ENCODE measurements at regions not wholly inside any gene's neighbourhood (a gene's known extent, or its start where the extent isn't known, plus 50 kb on each side); places are given as distances from the start of the nearest gene placed in this dataset.
"Not testable (repeated sequence)": the region's sequence is repeated elsewhere in the genome, so short reads cannot be mapped to it uniquely, and the experiment has no call there.

DNA sequence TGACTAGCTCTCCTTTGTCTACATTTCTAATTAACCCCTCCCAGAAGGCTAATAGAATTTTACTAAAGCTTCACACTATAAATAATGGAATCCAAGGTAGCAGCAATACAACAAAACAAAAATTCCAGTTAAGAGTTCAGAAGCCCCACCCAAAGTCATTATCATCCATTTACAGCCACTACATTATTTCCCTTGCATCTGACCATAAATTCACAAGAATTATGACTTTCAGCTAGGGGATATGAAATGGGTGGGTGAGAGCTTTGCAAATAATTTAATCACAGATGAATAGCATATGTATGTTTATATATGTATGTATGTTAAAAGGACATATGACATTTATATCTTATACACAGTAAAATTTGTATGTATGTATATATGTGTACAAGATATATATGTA is 65.3 kb upstream of the PTGDR start:
- ATAC-seq (no peak), DNase-seq (ENCODE audit: low spot score) (no peak)

- no peak for ATAC-seq
- DNase-seq (ENCODE audit: low spot score), result no peak
Observed at GRCh38 chr14:52190337-52190931, 77.1 kb upstream of the PTGDR start.

DNA sequence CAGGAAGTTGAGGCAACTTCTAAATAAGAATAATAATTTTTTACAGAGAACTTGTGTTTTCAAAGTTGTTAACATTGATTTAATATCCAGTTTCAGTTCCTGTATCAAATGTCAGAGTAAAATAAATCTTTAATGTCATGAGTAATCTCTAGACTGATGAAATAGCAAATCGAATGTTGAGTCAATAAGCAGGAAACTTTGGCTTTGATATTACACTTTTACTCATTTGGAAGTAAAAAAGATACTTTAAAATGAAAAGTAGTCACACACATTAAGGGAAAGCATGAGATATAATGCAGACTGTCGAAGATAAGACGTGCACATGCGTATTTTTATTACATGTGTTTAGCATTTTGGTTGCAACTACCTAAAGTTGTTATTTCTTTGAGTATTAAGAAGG is 78.2 kb upstream of the PTGDR start:
- no peak for DNase-seq (ENCODE audit: low spot score)
- no peak for ATAC-seq

DNA sequence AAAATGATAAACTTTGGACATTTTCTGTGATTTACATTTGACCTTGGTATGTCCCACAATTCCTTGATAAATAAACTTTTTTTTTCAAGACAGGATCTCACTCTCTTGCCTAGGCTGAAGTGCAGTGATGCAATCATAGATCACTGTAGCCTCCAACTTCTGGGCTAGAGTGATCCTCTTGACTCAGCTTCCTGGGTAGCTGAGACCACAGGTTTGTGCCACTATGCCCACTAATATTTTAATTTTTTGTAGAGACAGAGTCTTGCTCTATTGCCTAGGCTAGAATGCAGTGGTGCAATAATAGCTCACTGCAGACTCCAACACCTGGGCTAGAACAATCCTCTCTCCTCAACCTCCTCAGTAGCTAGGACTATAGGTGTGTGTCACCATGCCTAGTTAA is 79.1 kb upstream of the PTGDR start:
- DNase-seq (ENCODE audit: low spot score) (no peak), ATAC-seq (no peak)

- no peak for ATAC-seq
- no peak for DNase-seq (ENCODE audit: low spot score)
Observed at GRCh38 chr14:52185178-52185577, 82.3 kb upstream of the PTGDR start.

DNA sequence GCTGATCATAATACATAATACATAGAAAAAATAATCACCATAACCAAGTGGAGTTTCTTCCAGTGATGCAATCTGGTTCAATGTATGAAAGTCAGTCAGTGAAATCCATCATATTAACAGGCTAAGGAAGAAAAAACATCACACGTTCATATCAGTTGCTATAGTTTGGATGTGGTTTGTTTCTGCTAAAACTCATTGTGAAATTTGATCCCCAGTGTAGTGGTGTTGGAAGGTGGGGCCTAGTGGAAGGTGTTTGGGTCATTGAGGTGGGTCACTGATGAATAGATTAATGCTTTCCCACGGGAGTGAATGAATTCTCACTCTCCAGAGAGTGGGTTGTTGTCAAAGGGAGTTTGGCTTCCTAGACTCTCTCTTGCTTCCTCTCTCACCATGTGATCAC is 84.6 kb upstream of the PTGDR start:
- DNase-seq (ENCODE audit: low spot score), result no peak
- no peak for ATAC-seq

DNA sequence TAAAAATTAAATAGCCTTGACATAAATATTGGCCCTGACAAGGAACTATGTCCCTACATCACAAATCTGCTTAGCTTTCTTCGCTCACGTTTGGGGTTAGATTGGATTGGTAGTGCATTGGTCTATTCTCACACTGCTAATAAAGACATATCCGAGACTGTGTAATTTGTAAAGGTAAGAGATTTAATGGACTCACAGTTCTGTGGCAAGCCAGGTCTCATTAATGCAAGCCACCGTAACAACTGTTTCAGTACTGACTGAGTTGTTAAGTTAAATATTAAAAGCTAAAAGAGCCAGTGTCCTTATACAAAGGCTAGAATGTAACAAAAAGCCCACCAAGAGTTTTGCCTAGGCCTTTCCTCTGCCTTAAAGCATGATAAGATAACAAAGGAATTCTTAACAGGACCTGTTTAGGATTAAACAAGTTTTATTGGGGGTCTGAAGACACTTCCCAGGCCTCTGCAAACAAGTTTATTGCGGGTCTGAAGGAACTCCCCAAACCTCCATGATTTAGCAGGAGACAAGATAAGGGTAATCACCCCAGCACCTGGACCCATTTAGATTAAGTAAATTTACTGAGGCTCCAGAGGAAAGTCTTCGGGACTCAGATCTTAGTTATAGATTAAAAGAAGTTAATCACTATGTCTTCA is 88.2 kb upstream of the PTGDR start:
- no peak for DNase-seq (ENCODE audit: low spot score)

GRCh38 chr14:52175982-52176502 is 91.5 kb upstream of the PTGDR start:
- DNase-seq (ENCODE audit: low spot score) (no peak), ATAC-seq (no peak)

More for the DNA sequence above, 88.2 kb upstream of the PTGDR start:
- no peak for ATAC-seq

DNA sequence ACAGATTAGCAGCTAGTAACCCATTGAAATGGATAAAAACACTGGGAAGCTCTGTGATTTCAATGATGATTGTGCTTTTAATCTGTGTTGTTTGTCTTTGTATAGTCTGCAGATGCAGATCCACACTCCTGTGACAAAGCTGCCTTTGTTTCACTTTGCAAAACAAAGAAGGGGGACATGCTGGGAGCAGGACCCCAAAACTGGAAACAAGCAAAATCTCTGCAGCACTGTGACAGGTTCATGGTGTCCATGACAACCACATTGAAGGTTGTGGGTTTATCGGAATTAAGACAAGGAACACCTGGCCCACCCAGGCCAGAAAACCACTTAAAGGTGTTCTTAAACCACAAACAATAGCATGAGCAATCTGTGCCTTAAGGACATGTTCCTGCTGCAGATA is 95.6 kb upstream of the PTGDR start:
- ATAC-seq; DNase-seq (ENCODE audit: low spot score): not testable (repeated sequence)

DNA sequence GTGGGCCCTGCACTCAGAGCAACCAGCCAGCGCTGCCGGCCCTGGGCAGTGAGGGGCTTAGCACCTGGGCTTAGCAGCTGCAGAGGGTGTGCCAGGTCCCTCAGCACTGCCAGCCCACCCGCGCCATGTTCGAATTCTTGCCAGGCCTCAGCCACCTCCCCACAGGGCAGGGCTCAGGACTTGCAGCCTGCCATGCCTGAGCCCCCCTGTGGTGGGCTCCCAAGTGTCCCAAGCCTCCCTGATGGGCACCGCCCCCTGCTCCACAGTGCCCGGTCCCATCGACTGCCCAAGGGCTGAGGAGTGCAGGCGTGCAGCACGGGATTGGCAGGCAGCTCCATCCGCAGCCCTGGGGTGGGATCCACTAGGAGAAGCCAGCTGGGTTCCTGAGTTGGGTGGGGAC is 98.0 kb upstream of the NID2 start:
- ATAC-seq, result no peak
- no peak for DNase-seq (ENCODE audit: low spot score)

DNA sequence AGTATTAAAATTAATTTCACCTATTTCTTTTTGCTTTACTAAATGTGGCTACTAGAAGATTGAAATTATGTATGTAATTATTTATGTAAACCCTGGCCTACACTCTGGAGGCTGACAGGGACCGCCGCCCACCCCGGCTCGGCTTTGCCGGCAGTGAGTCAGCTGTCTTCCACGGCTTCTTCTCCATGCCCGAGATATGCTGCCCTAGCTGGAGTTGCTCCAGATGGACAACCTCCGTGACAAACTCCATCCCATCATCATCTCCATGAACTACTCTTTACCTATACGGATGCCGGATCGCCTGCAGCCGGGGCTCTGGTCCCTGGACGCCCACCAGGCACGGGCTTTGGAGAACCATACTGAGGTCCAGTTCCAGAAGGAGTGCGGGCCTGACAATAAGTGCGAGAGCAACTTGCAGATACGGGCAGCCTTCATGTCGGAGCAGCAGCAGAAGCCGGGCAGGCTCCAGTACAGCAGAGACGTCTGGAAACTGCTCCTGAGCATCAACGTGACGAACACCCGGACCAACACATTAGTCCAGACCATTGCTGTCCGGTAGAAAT is 86.9 kb upstream of the NID2 start:
- no peak for DNase-seq (ENCODE audit: low spot score)
- no peak for ATAC-seq

GRCh38 chr14:52154992-52155650 is 86.3 kb upstream of the NID2 start:
- ATAC-seq (no peak), DNase-seq (ENCODE audit: low spot score) (no peak)

DNA sequence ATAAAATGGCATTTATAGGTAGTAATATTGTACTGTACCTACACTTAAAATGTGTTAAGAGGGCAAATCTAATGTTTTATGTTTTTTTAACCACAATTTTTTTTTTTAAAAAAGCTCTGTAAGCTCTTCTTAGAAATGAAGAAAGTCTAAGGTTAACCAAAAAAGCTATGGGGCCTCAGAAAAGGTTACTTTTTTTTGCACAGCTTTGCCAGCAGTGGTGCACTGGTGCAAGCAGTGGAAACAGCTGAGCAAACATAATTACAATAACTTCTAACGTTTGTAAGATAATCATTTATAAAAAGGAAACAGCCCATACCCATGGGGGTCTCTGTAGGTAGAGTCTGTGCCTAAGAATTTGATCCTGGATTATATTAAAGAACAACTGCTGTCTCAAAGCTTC is 85.1 kb upstream of the NID2 start:
- DNase-seq (ENCODE audit: low spot score), result no peak
- ATAC-seq, result no peak

- DNase-seq (ENCODE audit: low spot score) (no peak), ATAC-seq (no peak)
Observed at GRCh38 chr14:52150162-52150561, 81.3 kb upstream of the NID2 start.

- DNase-seq (ENCODE audit: low spot score), result no peak
- no peak for ATAC-seq
Observed at GRCh38 chr14:52148371-52148770, 79.5 kb upstream of the NID2 start.

DNA sequence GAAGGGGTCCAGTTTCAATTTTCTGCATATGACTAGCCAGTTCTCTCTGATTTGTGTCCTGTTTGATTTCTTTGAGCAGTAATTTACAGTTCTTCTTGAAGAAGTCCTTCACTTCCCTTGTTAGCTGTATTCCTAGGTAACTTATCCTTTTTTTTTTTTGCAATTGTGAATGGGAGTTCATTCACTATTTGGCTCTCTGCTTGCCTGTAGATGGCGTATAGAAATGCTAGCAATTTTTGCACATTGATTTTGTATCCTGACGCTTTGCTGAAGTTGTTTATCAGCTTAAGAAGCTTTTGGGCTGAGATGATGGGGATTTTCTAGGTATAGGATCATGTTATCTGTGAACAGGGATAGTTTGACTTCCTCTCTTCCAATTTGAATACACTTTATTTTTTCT is 77.6 kb upstream of the NID2 start:
- ATAC-seq (no peak), DNase-seq (ENCODE audit: low spot score) (no peak)

DNA sequence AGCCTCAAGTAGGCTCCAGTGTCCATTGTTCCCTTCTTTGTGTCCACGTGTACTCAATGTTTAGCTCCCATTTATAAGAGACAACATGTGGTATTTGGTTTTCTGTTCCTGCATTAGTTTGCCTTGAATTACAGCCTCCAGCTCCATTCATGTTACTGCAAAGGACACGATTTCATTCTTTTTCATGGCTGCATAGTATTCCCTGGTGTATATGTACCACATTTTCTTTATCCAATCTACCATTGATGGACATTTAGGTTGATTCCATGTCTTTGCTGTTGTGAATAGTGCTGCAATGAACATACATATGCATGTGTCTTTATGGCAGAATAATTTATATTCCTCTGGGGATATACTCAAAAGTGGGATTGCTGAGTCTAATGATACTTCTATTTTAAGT is 75.2 kb upstream of the NID2 start:
- not testable (repeated sequence) for ATAC-seq

GRCh38 chr14:52142504-52142903 is 73.6 kb upstream of the NID2 start:
- DNase-seq (ENCODE audit: low spot score) (no peak), ATAC-seq (no peak)

More for the DNA sequence above, 75.2 kb upstream of the NID2 start:
- not testable (repeated sequence) for DNase-seq (ENCODE audit: low spot score)

GRCh38 chr14:52131640-52132320 is 62.9 kb upstream of the NID2 start:
- ATAC-seq (peak; percentile 59), DNase-seq (ENCODE audit: low spot score) (peak; percentile 49)

DNA sequence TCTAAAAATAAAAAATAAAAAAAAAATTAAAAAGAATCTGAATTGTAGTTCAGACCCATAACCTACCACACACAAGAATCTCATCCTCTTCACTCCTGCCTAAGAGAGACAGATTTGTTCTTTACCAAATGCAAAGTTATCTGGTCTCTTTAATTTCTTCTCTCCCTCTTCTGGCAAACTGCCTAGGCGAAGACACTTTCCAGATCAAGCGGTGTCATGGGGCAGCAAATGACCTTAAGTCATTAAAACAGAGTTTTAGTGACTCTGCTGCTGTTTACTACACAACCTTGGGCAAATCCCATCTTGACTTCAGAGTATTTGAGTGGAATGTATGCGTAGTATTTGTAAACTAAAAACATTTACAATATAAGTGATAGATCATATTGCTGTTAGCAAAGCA is 60.9 kb upstream of the NID2 start:
- DNase-seq (ENCODE audit: low spot score), result no peak

GRCh38 chr14:52125885-52126284 is 57.0 kb upstream of the NID2 start:
- DNase-seq (ENCODE audit: low spot score), result no peak
- no peak for ATAC-seq

More for the DNA sequence above, 60.9 kb upstream of the NID2 start:
- ATAC-seq, result peak; percentile 16
